Effector memory CD8-positive, alpha-beta T cell (primary cell): ENCODE measurements at regions not wholly inside any gene's neighbourhood (a gene's known extent, or its start where the extent isn't known, plus 50 kb on each side); places are given as distances from the start of the nearest gene placed in this dataset.

ENCODE experiments used
- ATAC-seq: fragments of 150-1000 bp; cut with Tn5 transposase; replicated peaks from 2 replicates; pipeline ENCODE4 v1.10.0; 2021; ENCODE audit warnings: mild to moderate bottlenecking, moderate library complexity
- DNase-seq, 3 experiments: peaks; one replicate each; pipeline ENCODE4 v3.0.0; 2021
- H3K27ac Mint-ChIP-seq, 2 donors: one replicate each; pipeline ENCODE4 v1.8.0; 2022; ENCODE audit warnings: mild to moderate bottlenecking in 2 of 2, mixed read lengths in 2 of 2, moderate library complexity in 2 of 2
- H3K27me3 Mint-ChIP-seq, 2 donors: one replicate each; pipeline ENCODE4 v1.8.0; 2022; ENCODE audit warnings: mixed read lengths in 2 of 2
- H3K36me3 Mint-ChIP-seq: one replicate; pipeline ENCODE4 v1.8.0; 2022; ENCODE audit warnings: mild to moderate bottlenecking, moderate library complexity, mixed read lengths; ENCODE audit not compliant: insufficient read depth
- H3K4me1 Mint-ChIP-seq, 2 donors: one replicate each; pipeline ENCODE4 v1.8.0; 2022; ENCODE audit warnings: low read depth in 2 of 2, mixed read lengths in 2 of 2
- H3K4me3 Mint-ChIP-seq, 2 donors: one replicate each; pipeline ENCODE4 v1.8.0; 2022; ENCODE audit warnings: mild to moderate bottlenecking in 2 of 2, mixed read lengths in 2 of 2, moderate library complexity in 2 of 2
- H3K9me3 Mint-ChIP-seq, 2 donors: one replicate each; pipeline ENCODE4 v1.8.0; 2022; ENCODE audit warnings: mixed read lengths in 2 of 2

DNA sequence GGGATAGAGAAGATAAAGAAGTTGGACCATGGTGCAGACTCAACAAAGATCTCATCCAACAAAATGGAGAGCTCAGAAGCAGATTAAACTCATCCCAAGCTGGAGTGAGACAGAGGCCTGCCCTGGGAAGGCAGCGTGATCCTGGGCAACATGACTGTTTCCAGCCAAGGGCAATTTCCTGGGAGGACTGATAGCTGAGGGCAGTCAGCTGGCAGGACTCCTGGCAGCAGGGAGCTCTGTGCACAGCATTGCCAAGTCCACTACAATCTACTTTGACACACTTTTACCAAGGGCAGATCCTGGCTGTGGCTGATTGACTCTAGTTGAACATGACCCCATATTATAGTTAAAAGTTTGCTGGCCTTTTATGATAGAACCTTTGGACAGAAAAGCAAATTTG lies 357.3 kb upstream of the RASGEF1B start:
- Mint-ChIP-seq H3K27me3 (peaks cover 6 to 7% of the 10 kb centered on the region in 2 donors), H3K36me3 (no peaks in the 10 kb centered on the region), H3K4me3 (no peak overlapping the region), H3K9me3 (no peaks in the 10 kb centered on the region), H3K4me1 (peaks cover 0 to 4% of the 10 kb centered on the region in 2 donors), H3K27ac (no peak overlapping the region)
- DNase-seq (no peak), ATAC-seq (no peak)

DNA sequence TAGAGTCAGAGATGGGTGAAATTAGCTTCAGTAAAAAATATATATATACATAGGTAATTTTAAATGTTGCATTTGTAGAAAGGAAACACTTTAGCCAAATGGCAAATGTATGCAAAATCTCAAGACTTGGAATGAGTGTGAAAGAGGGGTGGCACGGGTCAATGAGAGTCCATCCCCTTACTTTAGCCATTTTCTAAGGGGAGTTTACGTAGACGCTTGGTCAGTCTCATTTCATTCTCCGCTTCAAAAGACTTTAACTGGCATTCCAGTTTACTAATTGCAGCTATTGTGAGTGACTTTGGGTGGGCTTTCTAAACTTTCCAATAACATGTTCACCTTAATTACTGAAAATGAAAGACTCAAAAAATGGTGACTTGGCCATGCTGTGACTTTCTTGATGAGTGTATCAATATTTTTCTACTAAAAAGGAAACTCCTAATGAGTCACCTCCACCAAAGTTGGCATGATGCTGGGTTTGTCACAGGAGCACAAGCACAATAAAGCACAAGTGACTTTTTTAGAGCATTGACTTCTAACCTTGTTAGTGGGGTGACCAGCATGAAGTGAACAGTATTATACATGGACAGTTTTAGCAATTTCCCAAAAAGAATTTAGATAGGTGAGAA lies 356.0 kb upstream of the RASGEF1B start:
- Mint-ChIP-seq H3K4me3 (no peak overlapping the region), H3K27ac (no peak overlapping the region), H3K27me3 (peaks cover 0 to 6% of the 10 kb centered on the region in 2 donors), H3K4me1 (peaks cover 0 to 4% of the 10 kb centered on the region in 2 donors), H3K36me3 (no peaks in the 10 kb centered on the region), H3K9me3 (no peaks in the 10 kb centered on the region)
- DNase-seq (no peak), ATAC-seq (no peak)

DNA sequence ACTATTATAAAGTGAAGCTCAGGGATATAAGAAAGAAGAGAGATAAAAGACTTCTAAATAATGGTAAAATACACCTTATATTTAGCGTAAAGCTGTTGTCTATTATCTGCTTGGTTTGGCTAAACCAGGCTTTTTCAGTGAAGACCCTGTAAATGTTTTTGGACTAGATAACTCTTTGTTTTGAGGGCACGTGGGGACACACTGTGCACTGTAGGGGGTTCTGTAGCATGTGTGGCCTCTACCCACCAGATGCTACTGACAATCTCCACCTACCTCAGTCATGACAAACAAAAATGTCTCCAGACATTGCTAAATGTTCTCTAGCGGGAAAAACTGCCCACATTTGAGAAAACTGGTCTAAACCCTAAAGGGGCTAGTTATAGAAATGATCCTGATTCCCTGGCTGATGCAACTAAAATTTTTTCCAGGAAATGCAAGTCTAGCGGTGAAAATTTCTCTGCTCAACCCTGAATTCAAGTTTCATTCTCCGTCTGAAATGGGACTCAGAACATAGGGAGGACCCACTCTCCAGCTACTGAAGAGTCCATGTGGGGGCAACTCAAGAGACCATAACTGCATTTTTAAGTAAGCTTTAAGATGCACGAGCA lies 355.2 kb upstream of the RASGEF1B start:
- Mint-ChIP-seq H3K4me3 (no peak overlapping the region), H3K36me3 (no peaks in the 10 kb centered on the region), H3K27me3 (peaks cover 0 to 2% of the 10 kb centered on the region in 2 donors), H3K27ac (no peak overlapping the region), H3K4me1 (peaks cover 0 to 1% of the 10 kb centered on the region in 2 donors), H3K9me3 (no peaks in the 10 kb centered on the region)
- ATAC-seq (no peak), DNase-seq (no peak)

DNA sequence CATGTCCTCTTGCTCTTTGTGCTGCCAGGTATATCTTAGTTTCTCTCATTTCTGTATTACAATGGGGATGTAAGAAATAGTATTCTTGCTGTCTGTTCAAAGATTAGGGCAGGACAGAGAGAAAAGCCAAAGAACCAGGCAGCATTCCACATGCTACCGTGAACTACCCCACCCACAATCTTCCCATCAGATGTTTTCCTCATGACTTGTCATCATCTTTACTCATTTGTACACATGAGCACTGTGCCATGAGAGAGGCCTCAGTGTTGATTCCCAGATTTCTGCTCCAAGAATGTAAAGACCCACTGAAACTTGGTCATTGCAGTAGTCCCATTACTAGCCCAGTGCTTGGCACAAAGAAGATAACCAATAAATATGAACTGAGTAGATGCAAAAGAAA lies 354.6 kb upstream of the RASGEF1B start:
- no peak overlapping the region for H3K4me3 Mint-ChIP-seq
- DNase-seq: no peak
- no peaks in the 10 kb centered on the region for H3K4me1 Mint-ChIP-seq
- H3K9me3 Mint-ChIP-seq: no peaks in the 10 kb centered on the region
- H3K27ac Mint-ChIP-seq: no peak overlapping the region
- no peak for ATAC-seq
- H3K36me3 Mint-ChIP-seq: no peaks in the 10 kb centered on the region
- H3K27me3 Mint-ChIP-seq: peaks cover 3 to 4% of the 10 kb centered on the region in 2 donors

DNA sequence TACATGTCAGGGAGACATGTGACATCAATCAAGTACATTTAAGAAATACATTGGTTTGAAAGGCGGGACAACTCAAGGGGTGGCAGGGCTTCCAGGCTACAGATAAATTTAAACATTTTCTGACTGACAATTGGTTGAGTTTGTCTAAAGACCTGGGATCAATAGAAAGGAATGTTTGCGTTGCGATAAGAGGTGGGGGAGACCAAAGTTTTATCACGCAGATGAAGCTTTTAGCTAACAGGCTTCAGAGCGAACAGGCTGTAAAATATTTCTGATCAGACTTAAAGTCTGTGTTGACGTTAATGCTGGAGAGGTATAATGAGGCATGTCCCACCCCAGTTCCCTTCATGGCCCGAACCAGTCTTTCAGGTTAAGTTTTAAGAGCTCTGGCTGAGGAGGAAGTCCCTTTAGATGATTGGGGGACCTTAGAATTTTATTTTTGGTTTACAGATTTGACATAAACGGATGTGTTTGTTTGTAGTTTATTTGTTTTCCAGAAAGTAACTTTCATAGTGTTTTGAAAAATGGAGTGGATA lies 346.7 kb upstream of the RASGEF1B start:
- no peaks in the 10 kb centered on the region for H3K36me3 Mint-ChIP-seq
- ATAC-seq (no peak), DNase-seq (no peak)
- no peak overlapping the region for H3K4me3 Mint-ChIP-seq
- H3K4me1 Mint-ChIP-seq: no peaks in the 10 kb centered on the region
- no peak overlapping the region for H3K27ac Mint-ChIP-seq
- peaks cover 45 to 55% of the 10 kb centered on the region in 2 donors for H3K27me3 Mint-ChIP-seq
- no peaks in the 10 kb centered on the region for H3K9me3 Mint-ChIP-seq

DNA sequence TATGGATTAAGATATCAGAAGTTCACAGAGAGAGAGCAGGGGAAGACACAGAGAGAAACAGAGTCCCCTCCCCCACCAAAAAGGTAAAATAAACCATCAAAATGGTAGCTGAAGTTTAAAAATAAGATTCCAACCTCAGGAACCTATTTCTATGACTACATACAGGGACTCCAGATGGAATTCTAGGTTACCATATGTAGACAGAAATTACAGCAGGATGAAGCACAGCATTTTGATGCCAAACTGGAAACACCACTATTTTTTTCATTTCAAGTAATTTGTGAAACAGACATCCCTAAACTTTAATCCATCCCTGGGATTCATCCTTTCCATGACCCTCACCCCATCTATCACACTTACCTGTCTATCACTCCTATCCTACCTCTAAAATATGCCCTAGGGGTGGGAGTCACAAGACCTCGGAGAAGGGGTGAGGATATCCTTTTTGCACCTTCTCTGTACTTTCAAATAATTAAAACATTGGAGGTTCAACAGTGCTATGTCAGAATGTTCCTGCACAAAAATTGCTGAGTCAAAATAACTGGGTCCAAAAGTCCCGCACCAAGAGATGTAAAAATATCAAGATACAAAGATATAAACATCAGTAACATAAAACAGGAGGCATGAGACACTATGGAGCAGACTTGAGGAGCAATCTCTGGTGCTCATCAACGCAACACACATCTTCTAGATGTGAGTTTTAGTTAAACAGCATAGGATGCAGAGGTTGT lies 344.5 kb upstream of the RASGEF1B start:
- H3K4me1 Mint-ChIP-seq: peaks cover 0 to 3% of the 10 kb centered on the region in 2 donors
- DNase-seq: no peak
- no peak overlapping the region for H3K4me3 Mint-ChIP-seq
- peaks cover 54 to 65% of the 10 kb centered on the region in 2 donors for H3K27me3 Mint-ChIP-seq
- ATAC-seq: no peak
- no peak overlapping the region for H3K27ac Mint-ChIP-seq
- no peaks in the 10 kb centered on the region for H3K9me3 Mint-ChIP-seq
- no peaks in the 10 kb centered on the region for H3K36me3 Mint-ChIP-seq

DNA sequence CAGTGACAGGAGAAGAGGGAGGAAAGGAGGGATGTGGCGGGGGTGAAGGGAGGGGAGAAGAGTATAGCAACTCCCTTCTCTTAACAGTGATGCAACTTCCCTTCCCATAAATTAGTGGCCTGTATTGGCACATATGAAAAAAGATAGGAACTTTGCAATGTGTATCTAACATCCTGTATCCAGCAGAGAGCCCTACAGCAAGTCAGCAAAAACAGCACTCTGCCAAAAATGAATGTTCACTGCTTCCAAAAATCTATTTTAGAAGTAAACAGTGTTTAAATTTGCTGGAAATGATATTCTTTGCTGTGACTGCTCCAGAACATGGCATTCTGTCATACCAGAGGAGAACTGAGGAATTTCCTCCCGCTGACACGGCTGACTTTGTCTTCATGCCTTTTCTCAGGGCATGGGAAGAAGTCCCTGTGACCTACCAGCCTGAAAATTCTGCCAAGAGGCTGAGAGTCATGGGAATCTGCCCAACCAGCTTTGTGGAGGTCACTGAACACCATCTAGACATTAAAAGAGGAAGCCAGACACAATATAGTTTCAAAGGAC lies 343.4 kb upstream of the RASGEF1B start:
- peaks cover 42 to 54% of the 10 kb centered on the region in 2 donors for H3K27me3 Mint-ChIP-seq
- H3K36me3 Mint-ChIP-seq: no peaks in the 10 kb centered on the region
- DNase-seq (no peak), ATAC-seq (no peak)
- no peak overlapping the region for H3K27ac Mint-ChIP-seq
- H3K4me3 Mint-ChIP-seq: no peak overlapping the region
- peaks cover 0 to 3% of the 10 kb centered on the region in 2 donors for H3K4me1 Mint-ChIP-seq
- H3K9me3 Mint-ChIP-seq: no peaks in the 10 kb centered on the region

DNA sequence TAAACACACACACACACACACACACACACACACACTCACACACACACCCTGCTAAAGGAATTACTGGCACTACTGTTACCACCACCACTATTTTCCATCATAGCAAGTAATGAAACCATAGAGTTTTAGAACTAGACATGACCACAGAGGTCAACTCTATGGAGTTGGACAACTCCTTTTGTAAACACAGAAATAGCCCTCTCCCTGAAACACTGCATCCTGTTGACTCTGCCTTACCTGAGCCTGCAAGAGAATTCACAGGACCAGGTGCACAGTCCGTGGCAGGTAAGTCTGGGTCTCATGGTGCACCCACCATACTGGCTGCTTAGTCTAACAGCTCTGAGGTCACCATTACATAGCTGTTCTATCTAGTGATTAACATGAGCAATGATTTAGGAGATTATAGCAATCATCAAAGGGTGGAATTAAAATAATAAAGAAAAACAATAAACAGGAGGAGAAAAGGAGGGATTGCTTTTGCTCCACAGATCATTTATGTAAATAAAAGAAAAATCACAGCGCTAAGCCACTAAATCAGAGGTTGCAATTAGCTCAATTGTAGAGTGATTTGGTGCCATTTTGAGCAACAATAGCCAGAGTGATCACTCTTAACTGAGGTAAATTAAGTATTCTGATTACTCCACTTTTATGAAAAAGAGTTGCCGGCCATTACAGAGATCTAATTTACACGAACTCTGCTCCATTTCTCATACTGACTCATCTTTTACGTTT lies 340.0 kb upstream of the RASGEF1B start:
- Mint-ChIP-seq H3K4me1 (peaks cover 0 to 3% of the 10 kb centered on the region in 2 donors), H3K27me3 (peaks cover 26 to 35% of the 10 kb centered on the region in 2 donors), H3K9me3 (no peaks in the 10 kb centered on the region), H3K36me3 (no peaks in the 10 kb centered on the region), H3K27ac (no peak overlapping the region), H3K4me3 (no peak overlapping the region)
- no peak for ATAC-seq
- no peak for DNase-seq

DNA sequence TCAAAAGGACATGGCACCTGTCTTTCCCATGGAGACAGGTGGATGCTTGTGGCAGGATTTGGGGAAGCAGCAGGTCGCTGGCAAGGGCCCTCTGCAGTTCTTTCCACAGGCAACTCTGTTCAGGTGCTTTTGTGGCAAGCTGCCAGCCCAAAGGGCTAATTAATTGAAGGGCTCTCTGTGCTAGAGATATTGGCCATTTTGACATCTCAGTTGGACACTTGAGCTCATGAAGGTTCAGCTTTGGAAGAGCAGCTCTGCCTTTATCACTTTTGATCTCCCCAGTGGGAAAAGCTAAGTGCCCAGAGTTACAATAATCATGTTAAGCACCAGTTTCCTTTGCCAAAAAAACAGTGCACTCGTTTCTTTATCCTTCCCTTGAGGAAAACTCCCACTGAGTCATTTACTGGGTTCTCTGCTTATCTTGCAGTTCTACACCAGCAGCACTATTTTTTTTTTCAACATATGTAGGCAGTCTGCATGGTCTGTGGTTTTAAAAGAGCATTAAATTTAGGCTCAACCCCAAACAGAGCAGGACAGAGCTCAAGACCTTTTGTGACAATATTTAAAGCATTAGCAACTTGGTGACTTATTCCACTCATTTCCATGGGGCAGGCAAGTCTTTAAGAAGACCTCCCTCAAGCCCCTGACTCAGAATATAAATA lies 336.4 kb upstream of the RASGEF1B start:
- DNase-seq (no peak), ATAC-seq (no peak)
- H3K4me3 Mint-ChIP-seq: no peak overlapping the region
- no peak overlapping the region for H3K27ac Mint-ChIP-seq
- peaks cover 0 to 3% of the 10 kb centered on the region in 2 donors for H3K4me1 Mint-ChIP-seq
- no peaks in the 10 kb centered on the region for H3K9me3 Mint-ChIP-seq
- no peaks in the 10 kb centered on the region for H3K36me3 Mint-ChIP-seq
- H3K27me3 Mint-ChIP-seq: peaks cover 22 to 40% of the 10 kb centered on the region in 2 donors

DNA sequence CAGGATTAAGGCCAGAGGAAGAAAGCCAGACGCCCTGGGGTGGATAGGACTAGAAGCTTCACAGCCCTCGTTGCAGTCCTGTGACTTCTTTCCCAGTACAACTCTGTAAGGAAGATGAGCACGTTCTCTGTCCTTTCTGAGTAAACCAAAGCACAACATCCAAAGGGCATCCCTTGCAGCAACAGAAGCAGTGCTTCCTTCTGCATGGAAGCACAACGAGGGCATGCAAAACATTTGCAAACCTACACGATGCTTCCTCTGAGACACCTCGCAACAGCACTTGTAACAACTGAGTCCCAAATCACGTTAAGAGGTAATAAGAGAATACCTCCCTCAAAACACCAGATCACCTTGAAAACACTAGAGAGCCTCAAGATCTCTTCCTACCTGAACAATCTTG lies 335.7 kb upstream of the RASGEF1B start:
- ATAC-seq: no peak
- Mint-ChIP-seq H3K4me3 (no peak overlapping the region), H3K27ac (no peak overlapping the region), H3K9me3 (no peaks in the 10 kb centered on the region), H3K27me3 (peaks cover 24 to 41% of the 10 kb centered on the region in 2 donors), H3K4me1 (peaks cover 0 to 3% of the 10 kb centered on the region in 2 donors), H3K36me3 (no peaks in the 10 kb centered on the region)
- DNase-seq: no peak

DNA sequence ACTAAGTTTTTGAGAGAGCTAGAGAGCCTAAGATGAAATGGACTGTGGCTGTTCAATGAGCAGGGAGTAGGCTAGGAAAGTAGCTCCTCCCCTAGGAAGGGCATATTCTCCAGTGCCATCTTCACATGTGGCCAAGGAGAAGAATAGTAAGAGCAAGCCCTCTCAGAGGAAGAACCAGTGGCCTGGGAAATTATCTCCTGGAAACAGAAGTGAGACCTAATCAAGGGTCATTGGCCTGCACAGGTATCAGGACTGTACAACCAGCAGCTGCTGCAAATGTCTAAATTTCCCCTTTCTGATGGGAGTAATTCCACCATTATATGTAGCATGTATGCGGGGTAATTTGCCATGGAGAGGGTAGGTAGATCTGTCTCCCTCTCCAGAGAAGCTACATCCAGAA lies 334.8 kb upstream of the RASGEF1B start:
- Mint-ChIP-seq H3K9me3 (no peaks in the 10 kb centered on the region), H3K4me1 (peaks cover 0 to under 1% of the 10 kb centered on the region in 2 donors), H3K27me3 (peaks cover 15 to 32% of the 10 kb centered on the region in 2 donors), H3K36me3 (no peaks in the 10 kb centered on the region), H3K27ac (no peak overlapping the region), H3K4me3 (no peak overlapping the region)
- no peak for DNase-seq
- ATAC-seq: no peak

DNA sequence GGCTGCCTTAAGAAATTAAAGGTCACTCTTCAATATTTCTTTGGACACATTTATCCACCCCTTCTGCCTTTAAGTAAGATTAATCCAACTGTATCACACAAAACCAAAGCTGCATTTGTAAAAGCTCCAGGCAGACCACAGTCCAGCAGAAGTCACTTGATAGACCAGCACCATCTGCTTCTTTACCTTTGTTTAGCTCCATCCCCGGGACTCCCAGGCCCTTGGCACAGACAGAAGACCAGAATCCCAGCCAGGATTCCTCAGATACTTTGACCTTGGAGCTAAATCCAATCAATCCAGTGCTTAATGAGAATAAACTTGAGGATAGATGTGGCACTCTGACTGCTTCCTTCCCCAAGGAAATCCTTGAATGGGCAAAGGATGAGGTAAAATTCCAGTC lies 333.1 kb upstream of the RASGEF1B start:
- DNase-seq (no peak), ATAC-seq (no peak)
- H3K27me3 Mint-ChIP-seq: peaks cover 15 to 30% of the 10 kb centered on the region in 2 donors
- H3K9me3 Mint-ChIP-seq: no peaks in the 10 kb centered on the region
- no peaks in the 10 kb centered on the region for H3K36me3 Mint-ChIP-seq
- no peaks in the 10 kb centered on the region for H3K4me1 Mint-ChIP-seq
- H3K27ac Mint-ChIP-seq: no peak overlapping the region
- H3K4me3 Mint-ChIP-seq: no peak overlapping the region
